Thyroid gland (tissue), 4 donors: ENCODE measurements at regions not wholly inside any gene's neighbourhood (a gene's known extent, or its start where the extent isn't known, plus 50 kb on each side); places are given as distances from the start of the nearest gene placed in this dataset.

Experiments used
- DNase-seq, 2 donors: peaks; one replicate each; pipeline ENCODE4 v3.0.0-alpha.2; 2019
- H3K27ac ChIP-seq, 3 donors: fragments of 200-600 bp; sonication (generic); 1 replicate in 2 of 3; 2 replicates in 1 of 3; pipeline ENCODE4 v1.5.1; 2016 to 2019; ENCODE audit warnings: mild to moderate bottlenecking in 1 of 3, moderate library complexity in 1 of 3
- H3K27me3 ChIP-seq: fragments of 200-600 bp; sonication (generic); one replicate; pipeline ENCODE4 v1.5.1; 2019
- H3K36me3 ChIP-seq, 2 donors: fragments of 200-600 bp; sonication (generic); one replicate each; pipeline ENCODE4 v1.5.1; 2016 to 2019
- H3K4me1 ChIP-seq, 2 donors: fragments of 200-600 bp; sonication (generic); one replicate each; pipeline ENCODE4 v1.5.1; 2017 to 2019
- H3K4me3 ChIP-seq, 3 donors: fragments of 200-600 bp; sonication (generic); replicated peaks in 1 of 3; 1 replicate in 2 of 3; 2 replicates in 1 of 3; pipeline ENCODE4 v1.5.1; 2016; ENCODE audit warnings: mild to moderate bottlenecking in 1 of 3
- H3K9me3 ChIP-seq: fragments of 200-600 bp; sonication (generic); one replicate; pipeline ENCODE4 v1.5.1; 2017
- POLR2A ChIP-seq, 2 donors: fragments of 450-650 bp; IDR thresholded peaks; one replicate each; pipeline ENCODE4 v1.6.1; 2017; ENCODE audit warnings: antibody characterized with exemption in 2 of 2, mild to moderate bottlenecking in 2 of 2, moderate library complexity in 1 of 2
- WGBS, 2 donors: methylation state at CpG; one replicate each; pipeline ENCODE4 v1.1.5; 2017; 5-methylcytosine and 5-hydroxymethylcytosine counted together
- intact Hi-C: fragments of 100-400 bp; cut with DNase I; formaldehyde crosslinking; loops from one replicate; pipeline ENCODE4 v1.15.1; 2023
- TF ChIP-seq, protein P1 (sequence below), 6 experiments: fragments of 200-600 bp in 3 of 6; fragments of 450-650 bp in 3 of 6; sonication (generic) in 3 of 6; IDR thresholded peaks; one replicate each; pipeline ENCODE4 v1.5.1; 2016 to 2019; ENCODE audit warnings: antibody characterized with exemption in 6 of 6, mild to moderate bottlenecking in 2 of 6, inconsistent platforms in 1 of 6, moderate library complexity in 1 of 6

DNA sequence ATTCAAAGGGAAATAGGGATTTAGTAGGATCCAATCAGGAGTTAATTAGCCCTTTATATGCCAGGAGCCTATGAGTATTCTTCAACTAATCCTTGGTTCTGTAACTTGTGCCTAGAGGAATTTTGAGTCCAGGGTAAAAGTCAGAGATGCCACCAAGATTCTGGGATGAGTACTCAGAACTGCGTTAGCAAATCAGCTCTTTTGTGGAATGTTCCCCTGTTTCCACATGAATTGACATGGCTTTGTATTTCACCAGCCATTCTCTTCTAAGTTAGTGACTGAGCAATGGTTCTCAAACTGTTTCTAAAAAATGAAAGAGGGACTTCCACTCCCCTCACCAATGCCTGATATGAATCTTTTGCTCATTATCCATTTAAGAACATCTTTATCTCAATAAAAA is 508.7 kb downstream of the SOX2 start:
- Histone ChIP-seq H3K36me3 (no peaks in the 10 kb centered on the region), H3K9me3 (no peaks in the 10 kb centered on the region), H3K27me3 (no peaks in the 10 kb centered on the region), H3K4me3 (no peak overlapping the region), H3K27ac (no peak overlapping the region), H3K4me1 (no peaks in the 10 kb centered on the region)
- TF ChIP-seq, protein P1, sequence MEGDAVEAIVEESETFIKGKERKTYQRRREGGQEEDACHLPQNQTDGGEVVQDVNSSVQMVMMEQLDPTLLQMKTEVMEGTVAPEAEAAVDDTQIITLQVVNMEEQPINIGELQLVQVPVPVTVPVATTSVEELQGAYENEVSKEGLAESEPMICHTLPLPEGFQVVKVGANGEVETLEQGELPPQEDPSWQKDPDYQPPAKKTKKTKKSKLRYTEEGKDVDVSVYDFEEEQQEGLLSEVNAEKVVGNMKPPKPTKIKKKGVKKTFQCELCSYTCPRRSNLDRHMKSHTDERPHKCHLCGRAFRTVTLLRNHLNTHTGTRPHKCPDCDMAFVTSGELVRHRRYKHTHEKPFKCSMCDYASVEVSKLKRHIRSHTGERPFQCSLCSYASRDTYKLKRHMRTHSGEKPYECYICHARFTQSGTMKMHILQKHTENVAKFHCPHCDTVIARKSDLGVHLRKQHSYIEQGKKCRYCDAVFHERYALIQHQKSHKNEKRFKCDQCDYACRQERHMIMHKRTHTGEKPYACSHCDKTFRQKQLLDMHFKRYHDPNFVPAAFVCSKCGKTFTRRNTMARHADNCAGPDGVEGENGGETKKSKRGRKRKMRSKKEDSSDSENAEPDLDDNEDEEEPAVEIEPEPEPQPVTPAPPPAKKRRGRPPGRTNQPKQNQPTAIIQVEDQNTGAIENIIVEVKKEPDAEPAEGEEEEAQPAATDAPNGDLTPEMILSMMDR (IDR thresholded peaks at IDR 0.05), result no peak
- TF ChIP-seq POLR2A (IDR thresholded peaks at IDR 0.05), result no peak
- intact Hi-C loops, result no loop called here
- WGBS, 2 donors, result 71 to 75% methylated on average over 1 of the region's 1 CpG
- DNase-seq, result no peak

- intact Hi-C loops, result no loop called here
- no peak overlapping the region for H3K27ac ChIP-seq
- 12 to 25% methylated on average over 4 of the region's 4 CpGs for WGBS, 2 donors
- no peaks in the 10 kb centered on the region for H3K9me3 ChIP-seq
- H3K36me3 ChIP-seq, result no peaks in the 10 kb centered on the region
- no peak for TF ChIP-seq POLR2A (IDR thresholded peaks at IDR 0.05)
- TF ChIP-seq, protein P1 (IDR thresholded peaks at IDR 0.05), result peak in 1 of 6 experiments; percentile 18
- DNase-seq, result no peak
- H3K4me3 ChIP-seq, result no peak overlapping the region
- H3K27me3 ChIP-seq, result no peaks in the 10 kb centered on the region
- H3K4me1 ChIP-seq, result no peaks in the 10 kb centered on the region
These were observed 515.3 kb downstream of the SOX2 start for GRCh38 chr3:182226995-182227394.

DNA sequence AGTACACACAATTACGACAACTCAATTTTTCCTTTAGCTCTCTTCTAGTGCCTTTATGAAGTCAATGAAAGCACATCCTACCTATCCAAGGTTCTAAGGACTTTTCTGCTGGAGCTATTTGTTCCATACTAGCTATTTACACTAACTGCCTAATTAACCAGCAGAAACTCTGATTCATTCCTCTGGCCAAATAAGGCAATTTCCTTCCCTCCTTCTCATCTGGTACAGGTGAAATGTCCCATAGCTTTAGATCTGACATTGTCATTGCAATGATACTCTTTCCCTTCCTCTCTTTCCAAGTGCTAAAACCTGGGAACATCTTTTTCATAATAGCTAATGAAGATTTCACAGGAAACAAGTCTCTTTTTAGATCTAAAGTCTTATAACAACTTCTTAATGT is 521.7 kb downstream of the SOX2 start:
- Histone ChIP-seq H3K4me3 (no peak overlapping the region), H3K9me3 (no peaks in the 10 kb centered on the region), H3K27ac (no peak overlapping the region), H3K4me1 (no peaks in the 10 kb centered on the region), H3K36me3 (no peaks in the 10 kb centered on the region), H3K27me3 (no peaks in the 10 kb centered on the region)
- WGBS, 2 donors, result 96 to 100% methylated on average over 1 of the region's 1 CpG
- intact Hi-C loops, result no loop called here
- TF ChIP-seq, protein P1 (IDR thresholded peaks at IDR 0.05), result no peak
- no peak for DNase-seq

GRCh38 chr3:182233957-182234356 is 522.2 kb downstream of the SOX2 start:
- no peak overlapping the region for H3K4me3 ChIP-seq

DNA sequence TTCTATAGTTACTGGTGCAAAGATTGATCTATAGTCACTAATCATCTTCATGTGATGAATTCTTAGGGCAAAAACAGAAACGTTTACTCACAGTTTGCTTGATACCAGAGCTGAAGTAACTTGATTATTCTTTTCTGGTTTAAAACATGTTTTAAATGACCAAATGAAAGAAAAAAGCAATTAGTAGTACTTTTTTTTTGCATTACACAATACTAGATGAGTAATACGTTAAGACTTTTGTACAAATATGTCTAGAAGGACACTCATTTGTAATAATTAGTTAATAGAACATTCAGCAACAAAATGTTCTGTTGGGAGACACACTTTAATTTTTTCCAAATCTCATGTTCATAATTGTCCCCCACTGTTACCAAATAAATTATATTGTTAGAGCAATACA is 523.2 kb downstream of the SOX2 start:
- intact Hi-C loops, result no loop called here

More at GRCh38 chr3:182233957-182234356, 522.2 kb downstream of the SOX2 start:
- TF ChIP-seq, protein P1 (IDR thresholded peaks at IDR 0.05), result no peak
- no peak for TF ChIP-seq POLR2A (IDR thresholded peaks at IDR 0.05)
- H3K9me3 ChIP-seq, result no peaks in the 10 kb centered on the region
- H3K27me3 ChIP-seq, result no peaks in the 10 kb centered on the region
- H3K4me1 ChIP-seq, result no peaks in the 10 kb centered on the region
- DNase-seq, result no peak
- no peak overlapping the region for H3K27ac ChIP-seq
- 49 to 55% methylated on average over 3 of the region's 3 CpGs for WGBS, 2 donors
- intact Hi-C loops, result no loop called here
- no peaks in the 10 kb centered on the region for H3K36me3 ChIP-seq

DNA sequence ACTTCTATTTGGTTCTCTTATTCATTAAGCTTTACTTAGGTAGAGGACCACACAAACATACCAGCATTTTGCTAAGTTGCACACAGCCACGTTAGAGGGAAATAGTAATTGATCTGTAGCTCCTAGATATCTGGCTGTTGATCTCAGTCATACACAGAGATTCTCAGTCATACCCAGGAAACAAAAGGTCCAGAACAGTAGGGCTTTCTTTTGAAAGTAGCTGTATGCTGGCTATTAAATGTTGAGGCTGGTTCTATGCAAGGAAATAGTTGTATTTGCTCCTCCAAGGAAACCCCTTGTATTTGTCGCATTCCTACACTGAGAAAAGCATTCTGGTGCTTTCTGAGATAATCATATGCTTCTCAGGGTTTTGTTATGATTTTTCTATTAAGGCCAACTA is 523.8 kb downstream of the SOX2 start:
- WGBS, 2 donors, result 63 to 66% methylated on average over 2 of the region's 2 CpGs
- DNase-seq, result no peak
- H3K9me3 ChIP-seq, result no peaks in the 10 kb centered on the region
- intact Hi-C loops, result no loop called here
- no peak overlapping the region for H3K4me3 ChIP-seq
- no peaks in the 10 kb centered on the region for H3K4me1 ChIP-seq
- TF ChIP-seq, protein P1 (IDR thresholded peaks at IDR 0.05), result no peak
- TF ChIP-seq POLR2A (IDR thresholded peaks at IDR 0.05), result no peak
- no peaks in the 10 kb centered on the region for H3K27me3 ChIP-seq
- H3K36me3 ChIP-seq, result no peaks in the 10 kb centered on the region
- H3K27ac ChIP-seq, result no peak overlapping the region

More for the DNA sequence above, 523.2 kb downstream of the SOX2 start:
- 73 to 74% methylated on average over 2 of the region's 2 CpGs for WGBS, 2 donors
- no peak for TF ChIP-seq POLR2A (IDR thresholded peaks at IDR 0.05)
- no peak overlapping the region for H3K4me3 ChIP-seq
- no peaks in the 10 kb centered on the region for H3K4me1 ChIP-seq
- no peak overlapping the region for H3K27ac ChIP-seq
- no peaks in the 10 kb centered on the region for H3K9me3 ChIP-seq
- DNase-seq, result no peak
- H3K27me3 ChIP-seq, result no peaks in the 10 kb centered on the region
- H3K36me3 ChIP-seq, result no peaks in the 10 kb centered on the region
